Fibroblast of lung (primary cell): ENCODE measurements at regions not wholly inside any gene's neighbourhood (a gene's known extent, or its start where the extent isn't known, plus 50 kb on each side); places are given as distances from the start of the nearest gene placed in this dataset.

Experiments used
- EZH2 ChIP-seq: IDR thresholded peaks from 2 replicates; pipeline ENCODE4 v1.5.1; 2012; ENCODE audit warnings: low read length, control low read depth, mild to moderate bottlenecking; ENCODE audit errors: missing control alignments
- TF ChIP-seq, protein P1 (sequence below), 2 donors: IDR thresholded peaks in 1 of 2; conservative IDR thresholded peaks in 1 of 2; 1 replicate in 1 of 2; 2 replicates in 1 of 2; pipeline ENCODE4 v1.5.1; 2011 to 2012; ENCODE audit warnings: low read length in 2 of 2, control low read depth in 1 of 2, inconsistent platforms in 1 of 2, low read depth in 1 of 2, mild to moderate bottlenecking in 1 of 2

DNA sequence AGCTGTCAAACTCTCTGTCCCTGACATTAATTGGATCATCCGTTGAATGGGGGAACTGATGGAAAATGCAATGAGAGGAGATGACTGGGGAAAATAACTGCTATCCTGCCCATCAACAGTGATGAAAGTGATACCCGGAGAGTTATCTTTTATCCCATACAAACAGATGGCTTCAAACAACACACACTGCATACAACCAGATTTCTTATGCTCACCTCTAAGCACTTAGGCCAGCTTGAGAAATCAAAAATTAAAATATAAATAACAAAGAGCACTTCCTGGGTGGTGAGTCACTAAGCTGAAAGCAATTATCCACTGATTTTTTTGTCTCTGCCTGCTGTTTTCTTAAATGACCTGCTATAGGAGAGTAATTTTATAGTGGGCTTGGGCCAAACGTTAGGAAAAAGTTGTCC is 237.6 kb upstream of the RGPD4 start:
- TF ChIP-seq, protein P1, sequence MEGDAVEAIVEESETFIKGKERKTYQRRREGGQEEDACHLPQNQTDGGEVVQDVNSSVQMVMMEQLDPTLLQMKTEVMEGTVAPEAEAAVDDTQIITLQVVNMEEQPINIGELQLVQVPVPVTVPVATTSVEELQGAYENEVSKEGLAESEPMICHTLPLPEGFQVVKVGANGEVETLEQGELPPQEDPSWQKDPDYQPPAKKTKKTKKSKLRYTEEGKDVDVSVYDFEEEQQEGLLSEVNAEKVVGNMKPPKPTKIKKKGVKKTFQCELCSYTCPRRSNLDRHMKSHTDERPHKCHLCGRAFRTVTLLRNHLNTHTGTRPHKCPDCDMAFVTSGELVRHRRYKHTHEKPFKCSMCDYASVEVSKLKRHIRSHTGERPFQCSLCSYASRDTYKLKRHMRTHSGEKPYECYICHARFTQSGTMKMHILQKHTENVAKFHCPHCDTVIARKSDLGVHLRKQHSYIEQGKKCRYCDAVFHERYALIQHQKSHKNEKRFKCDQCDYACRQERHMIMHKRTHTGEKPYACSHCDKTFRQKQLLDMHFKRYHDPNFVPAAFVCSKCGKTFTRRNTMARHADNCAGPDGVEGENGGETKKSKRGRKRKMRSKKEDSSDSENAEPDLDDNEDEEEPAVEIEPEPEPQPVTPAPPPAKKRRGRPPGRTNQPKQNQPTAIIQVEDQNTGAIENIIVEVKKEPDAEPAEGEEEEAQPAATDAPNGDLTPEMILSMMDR (conservative IDR thresholded peaks at IDR 0.05 in 1 of 2, IDR thresholded peaks at IDR 0.05 in 1 of 2; ENCODE audit: low read depth in 1 of 2, low read length in 2 of 2), result no peak
- no peak for TF ChIP-seq EZH2
